Cardiac muscle cell (in vitro differentiated cells and primary cell): ENCODE measurements at regions not wholly inside any gene's neighbourhood (a gene's known extent, or its start where the extent isn't known, plus 50 kb on each side); places are given as distances from the start of the nearest gene placed in this dataset.

Experiments
- DNase-seq, 2 donors: peaks; one replicate each; pipeline versions ENCODE4 v3.0.0 to v3.0.0-alpha.2; 2010 to 2017; ENCODE audit warnings: low read depth in 1 of 2, low spot score in 1 of 2
- H3K27ac ChIP-seq: fragments of 200-600 bp; sonication (generic); 2 replicates; pipeline ENCODE4 v1.5.1; 2016
- H3K27me3 ChIP-seq: fragments of 200-600 bp; sonication (generic); 2 replicates; pipeline ENCODE4 v1.6.0; 2016; ENCODE audit warnings: control low read depth
- H3K36me3 ChIP-seq: fragments of 200-600 bp; sonication (generic); 2 replicates; pipeline ENCODE4 v1.5.1; 2016; ENCODE audit warnings: control low read depth
- H3K4me1 ChIP-seq: fragments of 200-600 bp; sonication (generic); 2 replicates; pipeline ENCODE4 v1.8.1; 2017; ENCODE audit warnings: low read depth, mild to moderate bottlenecking, mixed run types
- H3K4me3 ChIP-seq: fragments of 200-600 bp; sonication (generic); 2 replicates; pipeline ENCODE4 v1.5.1; 2016; ENCODE audit warnings: mild to moderate bottlenecking
- H3K9me3 ChIP-seq: fragments of 200-600 bp; sonication (generic); 2 replicates; pipeline ENCODE4 v1.5.1; 2017; ENCODE audit warnings: low read depth, mild to moderate bottlenecking, control low read depth
- TF ChIP-seq, protein P1 (sequence below): IDR thresholded peaks from 2 replicates; pipeline ENCODE4 v1.5.1; 2012; ENCODE audit warnings: low read depth, mild to moderate bottlenecking, low read length

DNA sequence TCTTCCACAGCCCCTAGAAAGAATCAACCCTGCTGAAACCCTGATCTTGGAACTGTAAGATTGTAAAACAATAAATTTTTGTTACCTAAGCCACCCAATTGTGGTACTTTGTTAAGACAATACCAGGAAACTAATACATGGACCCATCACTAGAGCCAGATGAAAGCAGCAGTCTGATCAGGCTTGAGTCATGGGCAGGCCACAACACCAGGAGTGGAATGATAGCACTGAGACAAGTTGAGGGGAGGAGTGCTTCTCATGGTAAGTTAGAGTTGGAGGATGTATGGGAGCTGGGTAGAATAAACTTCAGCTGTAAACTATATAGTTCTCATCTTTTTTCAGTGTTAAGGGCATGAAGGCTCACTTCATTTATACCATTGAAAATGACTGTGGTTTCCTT lies 164.4 kb upstream of the OR13F1 start:
- Histone ChIP-seq H3K4me1 (no peaks in the 10 kb centered on the region), H3K27me3 (no peaks in the 10 kb centered on the region), H3K4me3 (no peak overlapping the region), H3K36me3 (no peaks in the 10 kb centered on the region), H3K27ac (no peak overlapping the region), H3K9me3 (no peaks in the 10 kb centered on the region)
- TF ChIP-seq, protein P1, sequence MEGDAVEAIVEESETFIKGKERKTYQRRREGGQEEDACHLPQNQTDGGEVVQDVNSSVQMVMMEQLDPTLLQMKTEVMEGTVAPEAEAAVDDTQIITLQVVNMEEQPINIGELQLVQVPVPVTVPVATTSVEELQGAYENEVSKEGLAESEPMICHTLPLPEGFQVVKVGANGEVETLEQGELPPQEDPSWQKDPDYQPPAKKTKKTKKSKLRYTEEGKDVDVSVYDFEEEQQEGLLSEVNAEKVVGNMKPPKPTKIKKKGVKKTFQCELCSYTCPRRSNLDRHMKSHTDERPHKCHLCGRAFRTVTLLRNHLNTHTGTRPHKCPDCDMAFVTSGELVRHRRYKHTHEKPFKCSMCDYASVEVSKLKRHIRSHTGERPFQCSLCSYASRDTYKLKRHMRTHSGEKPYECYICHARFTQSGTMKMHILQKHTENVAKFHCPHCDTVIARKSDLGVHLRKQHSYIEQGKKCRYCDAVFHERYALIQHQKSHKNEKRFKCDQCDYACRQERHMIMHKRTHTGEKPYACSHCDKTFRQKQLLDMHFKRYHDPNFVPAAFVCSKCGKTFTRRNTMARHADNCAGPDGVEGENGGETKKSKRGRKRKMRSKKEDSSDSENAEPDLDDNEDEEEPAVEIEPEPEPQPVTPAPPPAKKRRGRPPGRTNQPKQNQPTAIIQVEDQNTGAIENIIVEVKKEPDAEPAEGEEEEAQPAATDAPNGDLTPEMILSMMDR: no peak
- no peak for DNase-seq

DNA sequence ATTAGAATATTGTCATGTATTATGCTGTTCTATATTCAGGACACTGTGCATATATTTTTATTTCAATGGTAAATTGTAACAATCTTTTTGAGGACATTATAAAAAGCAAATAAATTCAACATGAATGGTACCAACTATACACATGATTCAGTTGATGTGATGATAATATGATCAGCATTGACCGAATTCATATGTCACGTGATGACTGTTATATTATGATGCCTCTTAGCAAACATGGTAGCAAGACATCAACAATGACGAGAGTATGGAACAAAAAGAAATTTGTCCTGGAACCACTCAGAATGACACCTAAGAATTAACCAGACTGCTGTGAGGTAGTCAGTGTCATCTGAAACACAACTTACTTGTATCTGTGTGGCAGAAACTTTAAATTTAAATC lies 161.5 kb upstream of the OR13F1 start:
- H3K27me3 ChIP-seq: no peaks in the 10 kb centered on the region

DNA sequence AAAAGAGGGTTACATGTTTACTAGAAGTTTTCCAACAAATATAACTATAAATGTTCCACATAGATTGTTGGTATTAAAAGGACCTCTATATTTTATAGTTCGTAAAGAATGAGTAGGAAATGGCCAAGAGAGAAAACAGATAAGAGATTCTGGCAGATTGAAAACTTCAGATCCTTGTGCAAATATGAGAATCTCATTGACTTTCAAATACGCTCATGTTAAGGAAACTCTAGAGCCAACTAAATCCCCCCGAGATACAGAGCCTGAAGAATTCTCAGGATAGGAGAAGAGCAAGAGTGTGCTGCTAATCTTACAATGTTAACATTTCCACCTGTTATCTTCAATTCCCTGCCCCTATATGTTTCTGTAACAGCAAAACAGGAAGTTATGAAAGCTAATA lies 159.0 kb upstream of the OR13F1 start:
- H3K4me3 ChIP-seq: no peak overlapping the region
- H3K27ac ChIP-seq: no peak overlapping the region
- no peaks in the 10 kb centered on the region for H3K9me3 ChIP-seq
- no peaks in the 10 kb centered on the region for H3K27me3 ChIP-seq
- TF ChIP-seq, protein P1: no peak
- no peaks in the 10 kb centered on the region for H3K4me1 ChIP-seq
- DNase-seq: no peak
- no peaks in the 10 kb centered on the region for H3K36me3 ChIP-seq

More for the DNA sequence above, 161.5 kb upstream of the OR13F1 start:
- no peak for DNase-seq
- H3K36me3 ChIP-seq: no peaks in the 10 kb centered on the region
- TF ChIP-seq, protein P1: no peak
- H3K27ac ChIP-seq: no peak overlapping the region
- H3K9me3 ChIP-seq: no peaks in the 10 kb centered on the region
- H3K4me1 ChIP-seq: no peaks in the 10 kb centered on the region
- no peak overlapping the region for H3K4me3 ChIP-seq

DNA sequence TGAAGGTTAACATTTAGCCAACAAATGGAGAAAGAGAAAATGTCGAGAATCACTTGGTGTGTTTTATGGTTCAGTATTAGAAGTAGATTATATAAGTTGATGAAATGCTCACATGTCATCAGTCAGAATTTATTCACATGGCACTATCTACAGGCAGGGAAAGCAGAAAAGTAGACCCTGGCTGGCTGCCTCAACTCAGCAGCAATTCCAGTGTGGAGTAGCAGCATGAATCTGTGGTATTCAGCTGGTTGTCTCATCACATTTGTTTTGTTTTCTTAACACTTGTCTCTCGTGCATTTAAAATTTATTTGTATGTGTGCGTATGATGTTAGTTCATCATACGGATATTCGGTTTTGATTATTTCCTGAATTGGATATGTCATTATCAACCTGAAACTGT lies 153.5 kb upstream of the OR13F1 start:
- DNase-seq: no peak
- no peaks in the 10 kb centered on the region for H3K9me3 ChIP-seq
- no peak overlapping the region for H3K4me3 ChIP-seq
- no peaks in the 10 kb centered on the region for H3K27me3 ChIP-seq
- no peaks in the 10 kb centered on the region for H3K4me1 ChIP-seq
- TF ChIP-seq, protein P1: no peak
- H3K27ac ChIP-seq: no peak overlapping the region
- no peaks in the 10 kb centered on the region for H3K36me3 ChIP-seq

DNA sequence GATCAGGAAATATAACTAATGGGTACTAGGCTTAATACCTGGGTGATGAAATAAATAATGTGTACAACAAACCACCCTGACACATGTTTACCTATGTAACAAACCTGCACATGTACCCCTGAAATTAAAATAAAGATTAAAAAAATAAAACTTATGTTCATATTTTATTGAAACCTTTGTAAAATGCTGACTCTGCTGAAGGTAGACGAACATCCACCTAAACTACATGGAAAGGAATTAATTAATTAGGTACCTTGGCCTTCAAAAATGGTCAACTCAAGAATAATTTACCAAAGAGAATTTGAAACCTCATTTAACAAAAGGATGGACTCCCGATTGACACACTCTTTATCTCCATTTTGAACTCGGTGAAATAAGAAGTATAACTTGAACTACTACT lies 152.3 kb upstream of the OR13F1 start:
- H3K27ac ChIP-seq: no peak overlapping the region
- no peak overlapping the region for H3K4me3 ChIP-seq
- no peaks in the 10 kb centered on the region for H3K9me3 ChIP-seq
- no peaks in the 10 kb centered on the region for H3K4me1 ChIP-seq
- TF ChIP-seq, protein P1: no peak
- DNase-seq: no peak
- no peaks in the 10 kb centered on the region for H3K27me3 ChIP-seq
- no peaks in the 10 kb centered on the region for H3K36me3 ChIP-seq

DNA sequence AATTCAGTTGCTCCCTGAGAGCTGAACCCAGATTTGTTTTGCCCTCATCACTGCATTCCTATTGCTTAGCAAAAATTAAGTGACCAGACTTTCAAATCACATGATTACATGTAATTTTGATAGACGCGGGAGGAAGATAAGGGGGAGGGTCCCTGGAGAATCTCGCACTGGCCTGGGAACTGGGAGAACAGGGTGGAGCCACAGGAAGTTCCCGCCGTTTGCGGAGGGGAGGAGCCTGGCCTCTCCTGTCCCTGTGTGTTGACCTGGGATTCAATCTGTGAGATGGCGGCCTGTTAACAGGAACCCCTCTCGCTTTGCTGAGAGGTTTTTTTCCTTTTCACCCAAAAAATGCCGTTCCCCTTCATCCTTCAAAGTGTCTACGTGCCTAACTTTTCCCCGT lies 142.9 kb upstream of the OR13F1 start:
- Histone ChIP-seq H3K27ac (no peak overlapping the region), H3K36me3 (no peaks in the 10 kb centered on the region), H3K27me3 (no peaks in the 10 kb centered on the region), H3K4me1 (no peaks in the 10 kb centered on the region), H3K4me3 (no peak overlapping the region), H3K9me3 (no peaks in the 10 kb centered on the region)
- TF ChIP-seq, protein P1: no peak
- no peak for DNase-seq
